Liver (tissue), 7 donors: ENCODE measurements at regions not wholly inside any gene's neighbourhood (a gene's known extent, or its start where the extent isn't known, plus 50 kb on each side); places are given as distances from the start of the nearest gene placed in this dataset.
"Not testable (repeated sequence)": the region's sequence is repeated elsewhere in the genome, so short reads cannot be mapped to it uniquely, and the experiment has no call there.

Source experiments
- DNase-seq: peaks from one replicate; pipeline ENCODE4 v3.0.0-alpha.2; 2017; ENCODE audit warnings: low spot score
- H3K27ac ChIP-seq, 2 donors: one replicate each; pipeline ENCODE4 v1.7.0; 2013; ENCODE audit warnings: inconsistent platforms in 2 of 2, low read length in 2 of 2, control low read depth in 1 of 2, low read depth in 1 of 2, mild to moderate bottlenecking in 1 of 2
- H3K27me3 ChIP-seq, 4 donors: one replicate each; pipeline versions ENCODE4 v1.6.1 to v1.7.0; 2013; ENCODE audit warnings: low read length in 3 of 4, inconsistent platforms in 1 of 4, mild to moderate bottlenecking in 1 of 4, moderate library complexity in 1 of 4; ENCODE audit not compliant: control insufficient read depth in 4 of 4, insufficient read depth in 4 of 4
- H3K36me3 ChIP-seq, 4 donors: one replicate each; pipeline versions ENCODE4 v1.6.1 to v1.7.0; 2013; ENCODE audit warnings: low read length in 3 of 4, mild to moderate bottlenecking in 3 of 4, low read depth in 1 of 4, moderate library complexity in 1 of 4; ENCODE audit not compliant: control insufficient read depth in 4 of 4, insufficient read depth in 3 of 4
- H3K4me1 ChIP-seq, 4 donors: one replicate each; pipeline versions ENCODE4 v1.6.1 to v1.7.0; 2013; ENCODE audit warnings: low read length in 3 of 4, mild to moderate bottlenecking in 3 of 4, moderate library complexity in 1 of 4; ENCODE audit not compliant: control insufficient read depth in 4 of 4, insufficient read depth in 4 of 4
- H3K4me3 ChIP-seq, 3 donors: one replicate each; pipeline versions ENCODE4 v1.6.1 to v1.7.0; 2013; ENCODE audit warnings: low read length in 3 of 3, control low read depth in 1 of 3, low read depth in 1 of 3, mild to moderate bottlenecking in 1 of 3
- H3K9ac ChIP-seq, 2 donors: one replicate each; pipeline ENCODE4 v1.7.0; 2013; ENCODE audit warnings: low read length in 2 of 2, mild to moderate bottlenecking in 2 of 2, moderate library complexity in 2 of 2, control low read depth in 1 of 2, low read depth in 1 of 2
- H3K9me3 ChIP-seq, 4 donors: one replicate each; pipeline versions ENCODE4 v1.6.1 to v1.7.0; 2013; ENCODE audit warnings: low read length in 3 of 4; ENCODE audit not compliant: control insufficient read depth in 4 of 4
- ATF3 ChIP-seq: IDR thresholded peaks from 2 replicates; pipeline ENCODE4 v1.6.1; 2016; ENCODE audit warnings: antibody characterized with exemption
- FOXA2 ChIP-seq: IDR thresholded peaks from 2 replicates; pipeline ENCODE4 v1.6.1; 2016; ENCODE audit warnings: antibody characterized with exemption
- GABPA ChIP-seq, 2 donors: IDR thresholded peaks in 1 of 2; conservative IDR thresholded peaks in 1 of 2; 2 replicates each; pipeline ENCODE4 v1.6.1; 2016; ENCODE audit warnings: antibody characterized with exemption in 2 of 2, mild to moderate bottlenecking in 1 of 2, moderate library complexity in 1 of 2
- HNF4A ChIP-seq, 2 donors: conservative IDR thresholded peaks; 2 replicates each; pipeline ENCODE4 v1.6.1; 2016; ENCODE audit warnings: antibody characterized with exemption in 2 of 2, mild to moderate bottlenecking in 2 of 2
- NR2F2 ChIP-seq: IDR thresholded peaks from 2 replicates; pipeline ENCODE4 v1.6.1; 2016; ENCODE audit warnings: antibody characterized with exemption
- YY1 ChIP-seq: IDR thresholded peaks from 2 replicates; pipeline ENCODE4 v1.6.1; 2016; ENCODE audit warnings: antibody characterized with exemption, mild to moderate bottlenecking
- ZBTB33 ChIP-seq: IDR thresholded peaks from 2 replicates; pipeline ENCODE4 v1.6.1; 2016; ENCODE audit warnings: antibody characterized with exemption
- WGBS: extraction: QIAGEN DNeasy Blood & Tissue Kit; methylation state at CpG from one replicate; pipeline ENCODE4 v1.1.7; 2013; 5-methylcytosine and 5-hydroxymethylcytosine counted together
- donor health status: healthy.
- donor health status: healthy.
- donor health status: healthy.
- donor health status: healthy.

- Histone ChIP-seq H3K27ac (no peak overlapping the region), H3K36me3 (no peaks in the 10 kb centered on the region), H3K4me3 (no peak overlapping the region), H3K9me3 (peaks cover 0 to 1% (median 0%) of the 10 kb centered on the region in 4 donors), H3K9ac (no peak overlapping the region), H3K27me3 (no peaks in the 10 kb centered on the region), H3K4me1 (no peaks in the 10 kb centered on the region)
- WGBS, result 82% methylated on average over 7 of the region's 7 CpGs
- no peak for TF ChIP-seq ZBTB33
- TF ChIP-seq ATF3, result no peak
- no peak for DNase-seq
These were observed 193.3 kb upstream of the PHF14 start for GRCh38 chr7:10780400-10780747.

- H3K9me3 ChIP-seq, H3K4me1 ChIP-seq, DNase-seq, H3K4me3 ChIP-seq, H3K27ac ChIP-seq, H3K27me3 ChIP-seq, H3K9ac ChIP-seq, H3K36me3 ChIP-seq: not testable (repeated sequence)
- WGBS, result 80% methylated on average over 9 of the region's 9 CpGs
These were observed 186.7 kb upstream of the PHF14 start for GRCh38 chr7:10786976-10787375.

- no peak for TF ChIP-seq YY1
- TF ChIP-seq FOXA2, result no peak
- Histone ChIP-seq H3K27me3 (no peaks in the 10 kb centered on the region), H3K9me3 (no peaks in the 10 kb centered on the region), H3K27ac (no peak overlapping the region), H3K9ac (no peak overlapping the region), H3K36me3 (no peaks in the 10 kb centered on the region), H3K4me3 (no peak overlapping the region), H3K4me1 (no peaks in the 10 kb centered on the region)
- DNase-seq, result no peak
- 66% methylated on average over 2 of the region's 2 CpGs for WGBS
These were observed 184.5 kb upstream of the PHF14 start for GRCh38 chr7:10789170-10789569.

GRCh38 chr7:10790910-10791309, 182.8 kb upstream of the PHF14 start:
- WGBS, result 68% methylated on average over 3 of the region's 3 CpGs
- DNase-seq, result no peak
- H3K36me3 ChIP-seq, result no peaks in the 10 kb centered on the region
- H3K4me3 ChIP-seq, result no peak overlapping the region
- TF ChIP-seq GABPA (IDR thresholded peaks at IDR 0.05 in 1 of 2, conservative IDR thresholded peaks at IDR 0.05 in 1 of 2), result no peak
- TF ChIP-seq HNF4A (conservative IDR thresholded peaks at IDR 0.05), result no peak
- no peak for TF ChIP-seq YY1
- no peak for TF ChIP-seq NR2F2
- no peak overlapping the region for H3K27ac ChIP-seq
- H3K27me3 ChIP-seq, result no peaks in the 10 kb centered on the region
- no peaks in the 10 kb centered on the region for H3K9me3 ChIP-seq
- H3K9ac ChIP-seq, result no peak overlapping the region
- H3K4me1 ChIP-seq, result no peaks in the 10 kb centered on the region
